ENCODE measurements at regions not wholly inside any gene's neighbourhood (a gene's known extent, or its start where the extent isn't known, plus 50 kb on each side); places are given as distances from the start of the nearest gene placed in this dataset.

- no peak for TF ChIP-seq POLR2A (IDR thresholded peaks at IDR 0.05)
- no peak for TF ChIP-seq CTCF (IDR thresholded peaks at IDR 0.05)
Measured at GRCh38 chr13:54415753-54416366, 1387.2 kb downstream of the OLFM4 start.

Data from thyroid gland (tissue), 4 donors.